ENCODE measurements at regions not wholly inside any gene's neighbourhood (a gene's known extent, or its start where the extent isn't known, plus 50 kb on each side); places are given as distances from the start of the nearest gene placed in this dataset.

- Mint-ChIP-seq H3K4me1 (0 out of 2 replicates have a peak, but pooled peaks cover 4% of the 10 kb centered on the region), H3K27me3 (ENCODE audit: low read depth) (no peaks in the 10 kb centered on the region), H3K4me3 (no peak overlapping the region), H3K36me3 (no peaks in the 10 kb centered on the region), H3K9me3 (no peaks in the 10 kb centered on the region), H3K27ac (no peak overlapping the region)
- DNase-seq (ENCODE audit: low spot score) (no peak), ATAC-seq (no peak)
- TF ChIP-seq, protein P1, sequence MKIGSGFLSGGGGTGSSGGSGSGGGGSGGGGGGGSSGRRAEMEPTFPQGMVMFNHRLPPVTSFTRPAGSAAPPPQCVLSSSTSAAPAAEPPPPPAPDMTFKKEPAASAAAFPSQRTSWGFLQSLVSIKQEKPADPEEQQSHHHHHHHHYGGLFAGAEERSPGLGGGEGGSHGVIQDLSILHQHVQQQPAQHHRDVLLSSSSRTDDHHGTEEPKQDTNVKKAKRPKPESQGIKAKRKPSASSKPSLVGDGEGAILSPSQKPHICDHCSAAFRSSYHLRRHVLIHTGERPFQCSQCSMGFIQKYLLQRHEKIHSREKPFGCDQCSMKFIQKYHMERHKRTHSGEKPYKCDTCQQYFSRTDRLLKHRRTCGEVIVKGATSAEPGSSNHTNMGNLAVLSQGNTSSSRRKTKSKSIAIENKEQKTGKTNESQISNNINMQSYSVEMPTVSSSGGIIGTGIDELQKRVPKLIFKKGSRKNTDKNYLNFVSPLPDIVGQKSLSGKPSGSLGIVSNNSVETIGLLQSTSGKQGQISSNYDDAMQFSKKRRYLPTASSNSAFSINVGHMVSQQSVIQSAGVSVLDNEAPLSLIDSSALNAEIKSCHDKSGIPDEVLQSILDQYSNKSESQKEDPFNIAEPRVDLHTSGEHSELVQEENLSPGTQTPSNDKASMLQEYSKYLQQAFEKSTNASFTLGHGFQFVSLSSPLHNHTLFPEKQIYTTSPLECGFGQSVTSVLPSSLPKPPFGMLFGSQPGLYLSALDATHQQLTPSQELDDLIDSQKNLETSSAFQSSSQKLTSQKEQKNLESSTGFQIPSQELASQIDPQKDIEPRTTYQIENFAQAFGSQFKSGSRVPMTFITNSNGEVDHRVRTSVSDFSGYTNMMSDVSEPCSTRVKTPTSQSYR (CRISPR knock-in tag; IDR thresholded peaks at IDR 0.05) = no peak
- TF ChIP-seq JAZF1 (CRISPR knock-in tag; IDR thresholded peaks at IDR 0.05) (no peak), FOXJ3 (CRISPR knock-in tag; IDR thresholded peaks at IDR 0.05; ENCODE audit: borderline replicate concordance) (no peak), ZSCAN18 (CRISPR knock-in tag; IDR thresholded peaks at IDR 0.05) (no peak), AR (CRISPR knock-in tag; IDR thresholded peaks at IDR 0.05) (no peak)
- TF ChIP-seq, protein P2, sequence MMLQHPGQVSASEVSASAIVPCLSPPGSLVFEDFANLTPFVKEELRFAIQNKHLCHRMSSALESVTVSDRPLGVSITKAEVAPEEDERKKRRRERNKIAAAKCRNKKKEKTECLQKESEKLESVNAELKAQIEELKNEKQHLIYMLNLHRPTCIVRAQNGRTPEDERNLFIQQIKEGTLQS (CRISPR knock-in tag; conservative IDR thresholded peaks at IDR 0.05) = no peak
- CTCF ChIA-PET = interaction anchor here (0.5 kb wide), 1 partner anchor 249 kb away, joined by 3 read pairs; no protein-coding TSS in a partner anchor
- POLR2A ChIA-PET = no interaction called here
Observed at GRCh38 chr5:87154191-87154590, 113.5 kb upstream of the RASA1 start.

DNA sequence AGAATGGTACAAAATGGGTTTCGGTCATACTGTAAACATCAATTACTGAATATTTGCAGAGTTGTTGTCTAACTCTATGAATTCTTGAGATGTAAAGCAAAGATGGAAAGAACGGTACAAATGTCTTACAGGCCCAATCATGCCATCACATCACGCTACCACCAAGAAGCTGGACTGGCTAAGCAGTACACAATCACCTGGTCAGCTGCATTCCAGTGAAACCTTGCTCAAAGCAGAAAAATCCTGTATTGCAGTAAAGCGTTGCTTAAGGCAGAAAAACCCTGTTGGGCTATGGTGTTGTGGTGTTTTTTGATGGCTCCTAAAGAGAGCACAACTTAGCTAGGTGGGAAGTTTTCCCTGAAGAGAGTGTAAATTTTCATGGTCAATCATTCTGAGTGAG lies 112.6 kb upstream of the RASA1 start:
- ChIA-PET CTCF (no interaction called here), POLR2A (no interaction called here)
- Mint-ChIP-seq H3K4me1 (0 out of 2 replicates have a peak, but pooled peaks cover 4% of the 10 kb centered on the region), H3K27me3 (ENCODE audit: low read depth) (no peaks in the 10 kb centered on the region), H3K36me3 (no peaks in the 10 kb centered on the region), H3K27ac (no peak overlapping the region), H3K4me3 (no peak overlapping the region), H3K9me3 (no peaks in the 10 kb centered on the region)
- ATAC-seq (no peak), DNase-seq (ENCODE audit: low spot score) (no peak)
- TF ChIP-seq ATF1 (CRISPR knock-in tag; IDR thresholded peaks at IDR 0.05) (no peak), SOX15 (CRISPR knock-in tag; IDR thresholded peaks at IDR 0.05) (no peak), ARID4B (CRISPR knock-in tag; IDR thresholded peaks at IDR 0.05; ENCODE audit: borderline replicate concordance) (no peak), AR (CRISPR knock-in tag; IDR thresholded peaks at IDR 0.05) (no peak), NFYB (CRISPR knock-in tag; conservative IDR thresholded peaks at IDR 0.05; ENCODE audit: low read depth) (no peak), ZNF232 (CRISPR knock-in tag; IDR thresholded peaks at IDR 0.05) (no peak), CREM (CRISPR knock-in tag; IDR thresholded peaks at IDR 0.05) (no peak)
- TF ChIP-seq, protein P3, sequence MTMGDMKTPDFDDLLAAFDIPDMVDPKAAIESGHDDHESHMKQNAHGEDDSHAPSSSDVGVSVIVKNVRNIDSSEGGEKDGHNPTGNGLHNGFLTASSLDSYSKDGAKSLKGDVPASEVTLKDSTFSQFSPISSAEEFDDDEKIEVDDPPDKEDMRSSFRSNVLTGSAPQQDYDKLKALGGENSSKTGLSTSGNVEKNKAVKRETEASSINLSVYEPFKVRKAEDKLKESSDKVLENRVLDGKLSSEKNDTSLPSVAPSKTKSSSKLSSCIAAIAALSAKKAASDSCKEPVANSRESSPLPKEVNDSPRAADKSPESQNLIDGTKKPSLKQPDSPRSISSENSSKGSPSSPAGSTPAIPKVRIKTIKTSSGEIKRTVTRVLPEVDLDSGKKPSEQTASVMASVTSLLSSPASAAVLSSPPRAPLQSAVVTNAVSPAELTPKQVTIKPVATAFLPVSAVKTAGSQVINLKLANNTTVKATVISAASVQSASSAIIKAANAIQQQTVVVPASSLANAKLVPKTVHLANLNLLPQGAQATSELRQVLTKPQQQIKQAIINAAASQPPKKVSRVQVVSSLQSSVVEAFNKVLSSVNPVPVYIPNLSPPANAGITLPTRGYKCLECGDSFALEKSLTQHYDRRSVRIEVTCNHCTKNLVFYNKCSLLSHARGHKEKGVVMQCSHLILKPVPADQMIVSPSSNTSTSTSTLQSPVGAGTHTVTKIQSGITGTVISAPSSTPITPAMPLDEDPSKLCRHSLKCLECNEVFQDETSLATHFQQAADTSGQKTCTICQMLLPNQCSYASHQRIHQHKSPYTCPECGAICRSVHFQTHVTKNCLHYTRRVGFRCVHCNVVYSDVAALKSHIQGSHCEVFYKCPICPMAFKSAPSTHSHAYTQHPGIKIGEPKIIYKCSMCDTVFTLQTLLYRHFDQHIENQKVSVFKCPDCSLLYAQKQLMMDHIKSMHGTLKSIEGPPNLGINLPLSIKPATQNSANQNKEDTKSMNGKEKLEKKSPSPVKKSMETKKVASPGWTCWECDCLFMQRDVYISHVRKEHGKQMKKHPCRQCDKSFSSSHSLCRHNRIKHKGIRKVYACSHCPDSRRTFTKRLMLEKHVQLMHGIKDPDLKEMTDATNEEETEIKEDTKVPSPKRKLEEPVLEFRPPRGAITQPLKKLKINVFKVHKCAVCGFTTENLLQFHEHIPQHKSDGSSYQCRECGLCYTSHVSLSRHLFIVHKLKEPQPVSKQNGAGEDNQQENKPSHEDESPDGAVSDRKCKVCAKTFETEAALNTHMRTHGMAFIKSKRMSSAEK (CRISPR knock-in tag; IDR thresholded peaks at IDR 0.05; ENCODE audit: borderline replicate concordance) = no peak
